Lower leg skin (tissue), 3 donors: ENCODE measurements at regions not wholly inside any gene's neighbourhood (a gene's known extent, or its start where the extent isn't known, plus 50 kb on each side); places are given as distances from the start of the nearest gene placed in this dataset.

Experiments
- POLR2A ChIP-seq, 2 donors: fragments of 450-650 bp; IDR thresholded peaks; one replicate each; pipeline ENCODE4 v1.6.1; 2016 to 2017; ENCODE audit warnings: antibody characterized with exemption in 2 of 2, mild to moderate bottlenecking in 1 of 2, moderate library complexity in 1 of 2
- TF ChIP-seq, protein P1 (sequence below), 3 donors: fragments of 450-650 bp; IDR thresholded peaks; one replicate each; pipeline ENCODE4 v1.5.1; 2016; ENCODE audit warnings: antibody characterized with exemption in 3 of 3, mild to moderate bottlenecking in 3 of 3, moderate library complexity in 2 of 3

DNA sequence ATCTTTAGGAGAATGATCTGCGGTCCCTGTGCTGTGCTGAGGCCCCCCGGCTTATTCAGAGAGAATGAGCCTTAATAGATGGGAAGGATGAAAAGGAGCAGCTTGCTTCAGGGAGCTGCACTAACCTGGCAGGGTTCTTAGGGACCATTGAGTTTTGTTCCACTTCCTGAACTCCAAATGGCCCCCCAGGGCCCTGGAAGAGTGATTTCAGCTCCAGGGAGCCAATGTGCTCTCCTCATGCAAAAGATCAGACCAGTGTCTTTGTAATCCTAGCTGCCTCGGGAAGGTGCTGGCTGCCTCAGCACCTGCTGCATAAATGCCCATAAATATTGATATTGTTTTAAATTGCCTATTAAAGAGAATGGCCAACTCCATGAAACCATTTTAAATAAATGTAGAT, 210.2 kb downstream of the NCK2 start:
- TF ChIP-seq, protein P1, sequence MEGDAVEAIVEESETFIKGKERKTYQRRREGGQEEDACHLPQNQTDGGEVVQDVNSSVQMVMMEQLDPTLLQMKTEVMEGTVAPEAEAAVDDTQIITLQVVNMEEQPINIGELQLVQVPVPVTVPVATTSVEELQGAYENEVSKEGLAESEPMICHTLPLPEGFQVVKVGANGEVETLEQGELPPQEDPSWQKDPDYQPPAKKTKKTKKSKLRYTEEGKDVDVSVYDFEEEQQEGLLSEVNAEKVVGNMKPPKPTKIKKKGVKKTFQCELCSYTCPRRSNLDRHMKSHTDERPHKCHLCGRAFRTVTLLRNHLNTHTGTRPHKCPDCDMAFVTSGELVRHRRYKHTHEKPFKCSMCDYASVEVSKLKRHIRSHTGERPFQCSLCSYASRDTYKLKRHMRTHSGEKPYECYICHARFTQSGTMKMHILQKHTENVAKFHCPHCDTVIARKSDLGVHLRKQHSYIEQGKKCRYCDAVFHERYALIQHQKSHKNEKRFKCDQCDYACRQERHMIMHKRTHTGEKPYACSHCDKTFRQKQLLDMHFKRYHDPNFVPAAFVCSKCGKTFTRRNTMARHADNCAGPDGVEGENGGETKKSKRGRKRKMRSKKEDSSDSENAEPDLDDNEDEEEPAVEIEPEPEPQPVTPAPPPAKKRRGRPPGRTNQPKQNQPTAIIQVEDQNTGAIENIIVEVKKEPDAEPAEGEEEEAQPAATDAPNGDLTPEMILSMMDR (IDR thresholded peaks at IDR 0.05), result no peak
- TF ChIP-seq POLR2A (IDR thresholded peaks at IDR 0.05), result no peak
